Smooth muscle cell (in vitro differentiated cells): ENCODE measurements at regions not wholly inside any gene's neighbourhood (a gene's known extent, or its start where the extent isn't known, plus 50 kb on each side); places are given as distances from the start of the nearest gene placed in this dataset.

ENCODE experiments used
- DNase-seq: peaks from one replicate; lab custom pipeline; 2025; ENCODE audit not compliant: unreplicated experiment; lab: John Stamatoyannopoulos, UW
- H2AFZ ChIP-seq: fragments of 200-600 bp; sonication (generic); 2 replicates; pipeline ENCODE4 v1.6.0; 2016; ENCODE audit warnings: antibody characterized with exemption, low read depth, mild to moderate bottlenecking
- H3F3A ChIP-seq: fragments of 200-600 bp; sonication (generic); 2 replicates; pipeline ENCODE4 v1.6.0; 2017; ENCODE audit warnings: antibody characterized with exemption, low read depth
- H3K27ac ChIP-seq: fragments of 200-600 bp; sonication (generic); 2 replicates; pipeline ENCODE4 v1.5.1; 2016; ENCODE audit warnings: low read depth, mild to moderate bottlenecking
- H3K27me3 ChIP-seq: fragments of 200-600 bp; sonication (generic); 2 replicates; pipeline ENCODE4 v1.6.1; 2016; ENCODE audit warnings: low read depth, mild to moderate bottlenecking
- H3K36me3 ChIP-seq: fragments of 200-600 bp; sonication (generic); 2 replicates; pipeline ENCODE4 v1.5.1; 2016; ENCODE audit warnings: low read depth
- H3K4me1 ChIP-seq: fragments of 200-600 bp; sonication (generic); 2 replicates; pipeline ENCODE4 v1.5.1; 2016; ENCODE audit warnings: low read depth
- H3K4me2 ChIP-seq: fragments of 200-600 bp; sonication (generic); 2 replicates; pipeline ENCODE4 v1.6.0; 2016; ENCODE audit warnings: mild to moderate bottlenecking
- H3K4me3 ChIP-seq: fragments of 200-600 bp; sonication (generic); 2 replicates; pipeline ENCODE4 v1.5.1; 2016; ENCODE audit warnings: mild to moderate bottlenecking
- H3K79me2 ChIP-seq: fragments of 200-600 bp; sonication (generic); 2 replicates; pipeline ENCODE4 v1.6.0; 2016; ENCODE audit warnings: low read depth, mild to moderate bottlenecking
- H3K9ac ChIP-seq: fragments of 200-600 bp; sonication (generic); 2 replicates; pipeline ENCODE4 v1.6.0; 2016; ENCODE audit warnings: low read depth
- H3K9me3 ChIP-seq: fragments of 200-600 bp; sonication (generic); replicated peaks from 2 replicates; pipeline ENCODE4 v1.5.1; 2016; ENCODE audit warnings: low read depth
- H4K20me1 ChIP-seq: fragments of 200-600 bp; sonication (generic); 2 replicates; pipeline ENCODE4 v1.6.0; 2016; ENCODE audit warnings: low read depth
- CTCF ChIP-seq: fragments of 200-600 bp; sonication (generic); IDR thresholded peaks from 2 replicates; pipeline ENCODE4 v1.5.1; 2017; ENCODE audit warnings: borderline replicate concordance, mild to moderate bottlenecking, antibody characterized with exemption; ENCODE audit not compliant: insufficient read depth, poor library complexity, severe bottlenecking
- WGBS: methylation state at CpG from one replicate; pipeline ENCODE4 v1.1.7; 2016; ENCODE audit warnings: low lambda C conversion rate; 5-methylcytosine and 5-hydroxymethylcytosine counted together

- H3K36me3 ChIP-seq: no peaks in the 10 kb centered on the region
- 59% methylated on average over 27 of the region's 28 CpGs for WGBS
- peak overlapping the region; percentile 16 for H3K27ac ChIP-seq
- peaks cover 1% of the 10 kb centered on the region for H3F3A ChIP-seq
- peak; percentile 6 for TF ChIP-seq CTCF
- peaks cover 25% of the 10 kb centered on the region for H3K4me1 ChIP-seq
- no peaks in the 10 kb centered on the region for H3K9me3 ChIP-seq
- no peak overlapping the region for H3K4me3 ChIP-seq
- no peak overlapping the region for H2AFZ ChIP-seq
- no peaks in the 10 kb centered on the region for H3K79me2 ChIP-seq
- H3K9ac ChIP-seq: no peak overlapping the region
- no peaks in the 10 kb centered on the region for H4K20me1 ChIP-seq
- H3K27me3 ChIP-seq: no peaks in the 10 kb centered on the region
- H3K4me2 ChIP-seq: peak overlapping the region; percentile 31
- DNase-seq: no peak
Observed at GRCh38 chr14:101225157-101226152, 321.9 kb upstream of the RTL1 start.

- Histone ChIP-seq H4K20me1 (no peaks in the 10 kb centered on the region), H3K9me3 (no peaks in the 10 kb centered on the region), H3K9ac (no peak overlapping the region), H3K4me3 (no peak overlapping the region), H3K4me2 (no peak overlapping the region), H3K27ac (no peak overlapping the region), H2AFZ (no peak overlapping the region), H3K4me1 (peaks cover 23% of the 10 kb centered on the region), H3F3A (no peaks in the 10 kb centered on the region), H3K79me2 (no peaks in the 10 kb centered on the region), H3K36me3 (no peaks in the 10 kb centered on the region), H3K27me3 (no peaks in the 10 kb centered on the region)
- WGBS: 91% methylated on average over 4 of the region's 4 CpGs
- no peak for DNase-seq
- no peak for TF ChIP-seq CTCF
Observed at GRCh38 chr14:101226265-101226602, 322.7 kb upstream of the RTL1 start.

GRCh38 chr14:101226603-101227425, 323.3 kb upstream of the RTL1 start:
- Histone ChIP-seq H3K79me2 (no peaks in the 10 kb centered on the region), H3K27ac (no peak overlapping the region), H3K9ac (no peak overlapping the region), H2AFZ (no peak overlapping the region), H3K4me3 (no peak overlapping the region), H3F3A (no peaks in the 10 kb centered on the region), H3K27me3 (no peaks in the 10 kb centered on the region), H3K4me2 (no peak overlapping the region), H3K4me1 (peaks cover 23% of the 10 kb centered on the region), H4K20me1 (no peaks in the 10 kb centered on the region), H3K36me3 (no peaks in the 10 kb centered on the region), H3K9me3 (no peaks in the 10 kb centered on the region)
- WGBS: 84% methylated on average over 27 of the region's 27 CpGs
- no peak for DNase-seq
- no peak for TF ChIP-seq CTCF
